HG03571 (cell line): ENCODE measurements at regions not wholly inside any gene's neighbourhood (a gene's known extent, or its start where the extent isn't known, plus 50 kb on each side); places are given as distances from the start of the nearest gene placed in this dataset.
"Not testable (repeated sequence)": the region's sequence is repeated elsewhere in the genome, so short reads cannot be mapped to it uniquely, and the experiment has no call there.

ENCODE experiments used
- ATAC-seq: cut with Tn5 transposase; IDR thresholded peaks from one replicate; pipeline ENCODE4 v1.9.1; 2021; ENCODE audit not compliant: unreplicated experiment

- no peak for ATAC-seq
Observed at GRCh38 chr6:169918239-169918953, 167.0 kb downstream of the ERMARD start.

- no peak for ATAC-seq
Observed at GRCh38 chr6:169917153-169917552, 165.7 kb downstream of the ERMARD start.

GRCh38 chr6:169915769-169916550 is 164.5 kb downstream of the ERMARD start:
- ATAC-seq, result no peak

- ATAC-seq, result not testable (repeated sequence)
Observed at GRCh38 chr6:169913745-169914144, 162.3 kb downstream of the ERMARD start.

GRCh38 chr6:169913096-169913638 is 161.7 kb downstream of the ERMARD start:
- ATAC-seq, result no peak

GRCh38 chr6:169912266-169913095 is 161.1 kb downstream of the ERMARD start:
- no peak for ATAC-seq

GRCh38 chr6:169911264-169912263 is 160.1 kb downstream of the ERMARD start:
- no peak for ATAC-seq

GRCh38 chr6:169909113-169909512 is 157.7 kb downstream of the ERMARD start:
- no peak for ATAC-seq

- ATAC-seq, result no peak
Observed at GRCh38 chr6:169908403-169908933, 157.0 kb downstream of the ERMARD start.

GRCh38 chr6:169907419-169908115 is 156.1 kb downstream of the ERMARD start:
- ATAC-seq, result no peak

- ATAC-seq, result no peak
Observed at GRCh38 chr6:169906688-169907418, 155.4 kb downstream of the ERMARD start.

- no peak for ATAC-seq
Observed at GRCh38 chr6:169906004-169906687, 154.7 kb downstream of the ERMARD start.

- ATAC-seq, result no peak
Observed at GRCh38 chr6:169905041-169905807, 153.8 kb downstream of the ERMARD start.

- no peak for ATAC-seq
Observed at GRCh38 chr6:169904051-169904922, 152.9 kb downstream of the ERMARD start.

- ATAC-seq, result no peak
Observed at GRCh38 chr6:169903122-169903521, 151.7 kb downstream of the ERMARD start.

GRCh38 chr6:169902604-169903003 is 151.2 kb downstream of the ERMARD start:
- ATAC-seq, result no peak
